Vagina (tissue), 2 donors: ENCODE measurements at regions not wholly inside any gene's neighbourhood (a gene's known extent, or its start where the extent isn't known, plus 50 kb on each side); places are given as distances from the start of the nearest gene placed in this dataset.

Experiments used
- DNase-seq, 2 donors: peaks; one replicate each; pipeline ENCODE4 v3.0.0-alpha.2; 2017; ENCODE audit errors: extremely low spot score in 2 of 2
- H3K27ac ChIP-seq: fragments of 200-600 bp; sonication (generic); one replicate; pipeline ENCODE4 v1.5.1; 2019
- H3K27me3 ChIP-seq: fragments of 200-600 bp; sonication (generic); one replicate; pipeline ENCODE4 v1.5.1; 2019
- H3K36me3 ChIP-seq, 2 donors: fragments of 200-600 bp; sonication (generic); one replicate each; pipeline ENCODE4 v1.5.1; 2017 to 2019
- H3K4me1 ChIP-seq: fragments of 200-600 bp; sonication (generic); one replicate; pipeline ENCODE4 v1.5.1; 2019
- H3K4me3 ChIP-seq, 2 donors: fragments of 200-600 bp; sonication (generic); 1 replicate in 1 of 2; 2 replicates in 1 of 2; pipeline ENCODE4 v1.5.1; 2016 to 2019
- H3K9me3 ChIP-seq: fragments of 200-600 bp; sonication (generic); one replicate; pipeline ENCODE4 v1.5.1; 2019
- POLR2A ChIP-seq, 2 donors: fragments of 450-650 bp; IDR thresholded peaks; one replicate each; pipeline ENCODE4 v1.6.1; 2017; ENCODE audit warnings: antibody characterized with exemption in 2 of 2, mild to moderate bottlenecking in 2 of 2, moderate library complexity in 2 of 2
- POLR2AphosphoS5 ChIP-seq, 2 donors: sonication (generic); formaldehyde crosslinking; IDR thresholded peaks; one replicate each; pipeline ENCODE4 v1.9.0; 2017; ENCODE audit warnings: antibody characterized with exemption in 2 of 2, mild to moderate bottlenecking in 2 of 2, low read depth in 1 of 2; ENCODE audit not compliant: insufficient read depth in 1 of 2
- intact Hi-C: fragments of 100-400 bp; cut with DNase I; formaldehyde crosslinking; loops from one replicate; pipeline ENCODE4 v1.15.1; 2023
- TF ChIP-seq, protein P1 (sequence below), 3 experiments: fragments of 450-650 bp in 2 of 3; fragments of 200-600 bp in 1 of 3; sonication (generic) in 1 of 3; IDR thresholded peaks; one replicate each; pipeline ENCODE4 v1.5.1; 2017 to 2019; ENCODE audit warnings: antibody characterized with exemption in 3 of 3, mild to moderate bottlenecking in 2 of 3, moderate library complexity in 2 of 3

DNA sequence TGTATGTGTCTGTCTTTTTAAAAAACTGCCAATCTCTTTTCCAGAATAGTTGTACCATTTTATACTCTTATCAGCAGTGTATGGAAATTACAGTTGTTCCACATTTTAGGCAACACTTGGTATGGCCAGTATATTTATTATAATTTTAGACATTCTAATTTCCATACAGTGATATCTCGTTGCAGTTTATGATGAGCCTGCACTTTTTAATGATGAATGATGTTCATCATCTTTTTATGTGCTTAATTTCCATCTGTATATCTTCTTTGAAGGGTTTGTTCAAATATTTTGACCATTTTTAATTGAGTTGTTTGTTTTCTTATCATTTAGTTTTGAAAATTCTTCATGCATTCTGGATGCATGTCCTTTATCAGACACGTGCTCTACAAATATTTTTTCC lies 57.0 kb upstream of the UBE2E2 start:
- TF ChIP-seq POLR2A (IDR thresholded peaks at IDR 0.05) (no peak), POLR2AphosphoS5 (IDR thresholded peaks at IDR 0.05; ENCODE audit: insufficient read depth in 1 of 2, low read depth in 1 of 2) (no peak)
- TF ChIP-seq, protein P1, sequence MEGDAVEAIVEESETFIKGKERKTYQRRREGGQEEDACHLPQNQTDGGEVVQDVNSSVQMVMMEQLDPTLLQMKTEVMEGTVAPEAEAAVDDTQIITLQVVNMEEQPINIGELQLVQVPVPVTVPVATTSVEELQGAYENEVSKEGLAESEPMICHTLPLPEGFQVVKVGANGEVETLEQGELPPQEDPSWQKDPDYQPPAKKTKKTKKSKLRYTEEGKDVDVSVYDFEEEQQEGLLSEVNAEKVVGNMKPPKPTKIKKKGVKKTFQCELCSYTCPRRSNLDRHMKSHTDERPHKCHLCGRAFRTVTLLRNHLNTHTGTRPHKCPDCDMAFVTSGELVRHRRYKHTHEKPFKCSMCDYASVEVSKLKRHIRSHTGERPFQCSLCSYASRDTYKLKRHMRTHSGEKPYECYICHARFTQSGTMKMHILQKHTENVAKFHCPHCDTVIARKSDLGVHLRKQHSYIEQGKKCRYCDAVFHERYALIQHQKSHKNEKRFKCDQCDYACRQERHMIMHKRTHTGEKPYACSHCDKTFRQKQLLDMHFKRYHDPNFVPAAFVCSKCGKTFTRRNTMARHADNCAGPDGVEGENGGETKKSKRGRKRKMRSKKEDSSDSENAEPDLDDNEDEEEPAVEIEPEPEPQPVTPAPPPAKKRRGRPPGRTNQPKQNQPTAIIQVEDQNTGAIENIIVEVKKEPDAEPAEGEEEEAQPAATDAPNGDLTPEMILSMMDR (IDR thresholded peaks at IDR 0.05): no peak
- Histone ChIP-seq H3K4me3 (no peak overlapping the region), H3K36me3 (no peaks in the 10 kb centered on the region), H3K27me3 (no peaks in the 10 kb centered on the region), H3K27ac (no peak overlapping the region), H3K4me1 (no peaks in the 10 kb centered on the region), H3K9me3 (no peaks in the 10 kb centered on the region)
- DNase-seq: no peak
- intact Hi-C loops: no loop called here

- no peak for DNase-seq
- Histone ChIP-seq H3K9me3 (no peaks in the 10 kb centered on the region), H3K4me1 (no peaks in the 10 kb centered on the region), H3K27me3 (no peaks in the 10 kb centered on the region), H3K27ac (no peak overlapping the region), H3K4me3 (no peak overlapping the region), H3K36me3 (no peaks in the 10 kb centered on the region)
- intact Hi-C loops: no loop called here
- no peak for TF ChIP-seq POLR2A (IDR thresholded peaks at IDR 0.05)
- TF ChIP-seq, protein P1 (IDR thresholded peaks at IDR 0.05): no peak
- TF ChIP-seq POLR2AphosphoS5 (IDR thresholded peaks at IDR 0.05; ENCODE audit: insufficient read depth in 1 of 2, low read depth in 1 of 2): no peak
These were observed 50.1 kb upstream of the UBE2E2 start for GRCh38 chr3:23152989-23153388.
